ENCODE measurements at regions not wholly inside any gene's neighbourhood (a gene's known extent, or its start where the extent isn't known, plus 50 kb on each side); places are given as distances from the start of the nearest gene placed in this dataset.
"Not testable (repeated sequence)": the region's sequence is repeated elsewhere in the genome, so short reads cannot be mapped to it uniquely, and the experiment has no call there.

DNA sequence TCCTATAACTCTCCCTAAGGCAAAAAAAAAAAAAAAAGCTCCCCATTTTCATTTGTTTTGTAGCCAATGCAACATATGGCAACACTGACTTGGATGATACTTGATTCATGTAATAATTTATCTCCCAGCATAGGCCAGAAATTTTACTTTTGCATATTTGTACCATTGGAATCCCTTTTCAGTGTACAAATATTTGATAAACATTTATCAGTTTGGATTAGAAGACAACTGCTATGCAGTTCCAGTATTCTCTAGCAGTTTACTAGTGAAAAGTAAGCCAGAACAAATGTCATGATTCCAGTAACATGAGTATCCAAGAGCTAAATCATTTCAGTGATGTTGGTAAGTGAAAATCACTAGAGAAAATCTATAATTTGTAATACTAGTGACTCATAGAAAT, 392.3 kb downstream of the CCER1 start:
- H3K4me3 Mint-ChIP-seq: no peak overlapping the region

DNA sequence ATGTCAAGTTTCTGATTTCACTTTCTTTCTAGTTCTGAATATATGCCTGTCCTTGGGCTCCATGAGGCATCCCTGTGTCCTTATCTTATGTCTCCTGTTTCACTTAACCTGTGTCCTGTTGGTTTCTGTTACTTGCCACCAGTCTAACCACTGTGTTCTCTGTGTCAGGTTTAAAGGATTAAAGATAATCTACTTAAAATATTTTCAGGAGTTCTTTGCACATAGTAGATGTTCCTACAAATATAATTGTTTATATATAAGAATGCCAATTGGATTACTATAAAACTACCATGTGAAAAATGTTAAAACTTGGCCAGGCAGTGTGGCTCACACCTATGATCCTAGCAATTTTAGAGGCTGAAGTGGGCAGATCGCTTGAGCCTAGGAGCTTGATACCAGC, 406.4 kb downstream of the CCER1 start:
- Mint-ChIP-seq H3K27me3 (no peaks in the 10 kb centered on the region), H3K36me3 (ENCODE audit: insufficient read depth) (no peaks in the 10 kb centered on the region), H3K4me1 (no peaks in the 10 kb centered on the region), H3K9me3 (peaks cover 6% of the 10 kb centered on the region), H3K4me3 (no peak overlapping the region), H3K27ac (ENCODE audit: low read depth) (no peak overlapping the region)
- ATAC-seq (replicated peaks; ENCODE audit: extremely low read depth, poor library complexity, severe bottlenecking): no peak
- no peak for DNase-seq (ENCODE audit: low spot score in 2 of 2)

More for the DNA sequence above, 392.3 kb downstream of the CCER1 start:
- DNase-seq (ENCODE audit: low spot score in 2 of 2) (no peak), ATAC-seq (replicated peaks; ENCODE audit: extremely low read depth, poor library complexity, severe bottlenecking) (no peak)
- H3K4me1 Mint-ChIP-seq: no peaks in the 10 kb centered on the region
- no peak overlapping the region for H3K27ac Mint-ChIP-seq (ENCODE audit: low read depth)
- peaks cover 20% of the 10 kb centered on the region for H3K9me3 Mint-ChIP-seq
- H3K36me3 Mint-ChIP-seq (ENCODE audit: insufficient read depth): no peaks in the 10 kb centered on the region
- H3K27me3 Mint-ChIP-seq: no peaks in the 10 kb centered on the region

DNA sequence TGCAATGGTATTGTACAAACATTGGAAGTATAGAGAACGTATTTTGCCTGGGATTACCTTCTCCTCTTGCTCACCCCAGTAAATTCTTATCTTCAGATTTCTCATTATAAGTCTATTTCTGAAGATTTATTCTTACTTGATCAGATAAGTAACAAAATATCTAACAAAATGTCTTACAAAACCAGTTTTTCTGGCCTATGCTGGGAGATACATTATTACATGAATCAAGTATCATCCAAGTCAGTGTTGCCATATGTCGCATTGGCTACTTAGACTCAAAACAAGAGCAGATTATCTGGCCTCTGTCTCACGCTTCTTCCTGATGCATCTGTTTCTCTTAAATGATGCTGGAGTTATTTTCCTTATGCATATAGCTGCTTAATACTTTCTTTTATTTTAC, 408.5 kb downstream of the CCER1 start:
- H3K4me1 Mint-ChIP-seq: no peaks in the 10 kb centered on the region
- DNase-seq (ENCODE audit: low spot score in 2 of 2) (no peak), ATAC-seq (replicated peaks; ENCODE audit: extremely low read depth, poor library complexity, severe bottlenecking) (no peak)
- H3K4me3 Mint-ChIP-seq: no peak overlapping the region
- H3K36me3 Mint-ChIP-seq (ENCODE audit: insufficient read depth): no peaks in the 10 kb centered on the region
- H3K27ac Mint-ChIP-seq (ENCODE audit: low read depth): no peak overlapping the region
- peaks cover 6% of the 10 kb centered on the region for H3K9me3 Mint-ChIP-seq
- H3K27me3 Mint-ChIP-seq: no peaks in the 10 kb centered on the region

DNA sequence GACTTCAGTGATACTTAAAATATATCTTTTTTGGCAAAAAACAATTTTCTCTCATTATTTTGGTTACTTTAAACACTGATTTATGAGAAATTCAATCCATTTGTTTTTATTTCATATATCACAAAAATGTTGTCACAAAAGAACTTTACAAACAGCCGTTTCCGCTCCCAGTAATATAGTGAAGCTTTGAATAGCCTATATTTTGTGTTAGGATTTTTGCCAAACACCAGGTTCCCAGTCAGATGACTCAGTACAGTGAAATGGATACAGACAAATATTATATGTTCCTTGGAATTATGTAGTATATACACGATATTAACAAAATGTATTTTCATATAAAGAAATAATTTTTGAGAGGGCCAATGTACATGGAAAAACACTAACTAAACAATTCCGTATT, 411.1 kb downstream of the CCER1 start:
- Mint-ChIP-seq H3K9me3 (peaks cover 6% of the 10 kb centered on the region), H3K4me1 (no peaks in the 10 kb centered on the region), H3K27ac (ENCODE audit: low read depth) (no peak overlapping the region), H3K36me3 (ENCODE audit: insufficient read depth) (no peaks in the 10 kb centered on the region), H3K27me3 (no peaks in the 10 kb centered on the region), H3K4me3 (no peak overlapping the region)
- DNase-seq (ENCODE audit: low spot score in 2 of 2) (no peak), ATAC-seq (replicated peaks; ENCODE audit: extremely low read depth, poor library complexity, severe bottlenecking) (no peak)

DNA sequence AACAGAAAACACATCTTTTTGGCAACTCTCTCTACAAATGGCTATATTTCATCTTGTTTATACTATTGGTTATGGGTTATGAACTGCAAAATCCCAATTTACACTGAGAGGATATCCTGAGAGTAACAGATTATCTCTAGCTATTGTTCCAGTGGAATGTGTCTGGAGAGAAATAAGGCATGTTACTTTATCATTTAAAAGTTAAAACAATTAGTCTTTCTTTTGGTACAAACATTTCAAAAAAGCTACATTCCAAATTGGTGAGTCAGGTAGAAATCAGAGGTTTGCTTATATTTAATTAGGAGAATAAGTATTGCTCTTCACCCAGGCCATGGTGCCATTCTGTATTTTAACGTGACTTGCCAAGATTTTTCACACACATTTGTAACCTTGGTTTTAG, 411.6 kb downstream of the CCER1 start:
- Mint-ChIP-seq H3K4me1 (no peaks in the 10 kb centered on the region), H3K27ac (ENCODE audit: low read depth) (no peak overlapping the region), H3K4me3 (no peak overlapping the region), H3K9me3 (peaks cover 6% of the 10 kb centered on the region), H3K27me3 (no peaks in the 10 kb centered on the region), H3K36me3 (ENCODE audit: insufficient read depth) (no peaks in the 10 kb centered on the region)
- ATAC-seq (replicated peaks; ENCODE audit: extremely low read depth, poor library complexity, severe bottlenecking): no peak
- DNase-seq (ENCODE audit: low spot score in 2 of 2): no peak

DNA sequence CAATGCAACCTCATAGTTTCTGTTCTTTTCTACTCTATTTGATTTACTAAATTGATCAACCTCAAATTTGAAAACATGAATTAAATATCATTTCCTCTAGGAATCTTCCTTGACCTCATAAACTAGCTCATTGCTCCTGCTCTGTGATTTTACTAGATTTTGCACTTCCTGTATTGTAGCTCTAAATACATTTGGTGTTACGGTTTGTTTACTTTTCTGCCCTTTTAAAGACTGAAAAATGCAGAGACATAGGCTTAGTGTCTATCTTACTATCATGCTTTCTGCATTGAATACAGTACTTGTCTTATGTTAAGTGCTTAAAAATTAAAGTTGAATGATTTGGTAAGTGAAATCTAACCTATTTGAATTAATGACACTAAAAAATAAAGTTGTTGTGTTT, 412.1 kb downstream of the CCER1 start:
- H3K4me3 Mint-ChIP-seq; ATAC-seq (replicated peaks; ENCODE audit: extremely low read depth, poor library complexity, severe bottlenecking); H3K4me1 Mint-ChIP-seq; H3K27me3 Mint-ChIP-seq; DNase-seq (ENCODE audit: low spot score in 2 of 2); H3K9me3 Mint-ChIP-seq; H3K36me3 Mint-ChIP-seq (ENCODE audit: insufficient read depth); H3K27ac Mint-ChIP-seq (ENCODE audit: low read depth): not testable (repeated sequence)

DNA sequence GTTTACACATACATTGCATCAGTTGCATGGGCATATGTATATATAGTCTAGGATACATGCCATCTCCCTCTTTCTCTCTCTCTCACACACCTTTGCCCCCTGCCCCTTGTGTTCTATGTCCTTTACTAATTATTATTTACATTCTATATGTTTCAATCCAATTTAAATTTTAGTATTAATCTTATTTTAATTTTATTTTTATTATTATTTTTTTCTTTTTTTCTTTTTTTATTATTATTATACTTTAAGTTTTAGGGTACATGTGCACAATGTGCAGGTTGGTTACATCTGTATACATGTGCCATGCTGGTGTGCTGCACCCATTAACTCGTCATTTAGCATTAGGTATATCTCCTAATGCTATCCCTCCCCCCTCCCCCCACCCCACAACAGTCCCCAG, 421.1 kb downstream of the CCER1 start:
- H3K27me3 Mint-ChIP-seq; H3K4me3 Mint-ChIP-seq; ATAC-seq (replicated peaks; ENCODE audit: extremely low read depth, poor library complexity, severe bottlenecking); DNase-seq (ENCODE audit: low spot score in 2 of 2); H3K36me3 Mint-ChIP-seq (ENCODE audit: insufficient read depth); H3K4me1 Mint-ChIP-seq; H3K27ac Mint-ChIP-seq (ENCODE audit: low read depth): not testable (repeated sequence)
- H3K9me3 Mint-ChIP-seq: peaks cover 10% of the 10 kb centered on the region

DNA sequence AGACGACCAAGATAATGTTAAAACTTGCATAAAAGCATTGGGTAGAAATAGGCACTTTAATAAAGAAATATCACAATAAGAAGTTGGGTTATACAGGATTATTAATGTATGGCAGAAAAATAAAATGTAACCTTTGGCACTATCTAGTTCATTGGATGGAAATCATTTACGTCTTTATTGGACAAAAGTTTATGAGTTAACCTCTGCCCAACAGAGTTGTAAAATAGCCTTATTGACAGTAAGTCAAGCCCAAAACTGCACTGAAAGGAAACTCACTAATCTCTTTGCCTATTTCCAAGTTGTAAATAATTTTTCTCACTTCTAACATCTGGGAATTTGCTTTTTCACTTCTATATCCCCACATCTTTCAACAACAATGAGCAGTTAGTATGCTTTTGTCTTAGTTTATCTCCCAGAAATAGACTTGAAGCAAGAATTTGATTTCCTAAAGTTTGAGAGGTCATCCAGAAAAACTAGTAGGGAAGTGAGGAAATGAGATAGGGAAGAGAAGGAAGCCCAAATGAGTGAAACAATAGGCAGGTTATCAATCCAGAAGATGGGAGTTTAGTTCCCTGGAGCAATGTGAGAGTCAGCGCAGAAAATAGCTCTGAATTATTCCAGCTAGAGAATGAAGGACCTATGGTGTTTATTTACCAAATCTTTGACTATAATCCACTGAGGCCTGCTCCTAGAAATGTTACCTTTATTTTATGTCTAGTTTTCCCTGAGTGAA, 434.8 kb downstream of the CCER1 start:
- ATAC-seq (replicated peaks; ENCODE audit: extremely low read depth, poor library complexity, severe bottlenecking): no peak
- no peaks in the 10 kb centered on the region for H3K27me3 Mint-ChIP-seq
- no peaks in the 10 kb centered on the region for H3K4me1 Mint-ChIP-seq
- H3K9me3 Mint-ChIP-seq: no peaks in the 10 kb centered on the region
- no peak overlapping the region for H3K4me3 Mint-ChIP-seq
- H3K36me3 Mint-ChIP-seq (ENCODE audit: insufficient read depth): no peaks in the 10 kb centered on the region
- no peak overlapping the region for H3K27ac Mint-ChIP-seq (ENCODE audit: low read depth)
- no peak for DNase-seq (ENCODE audit: low spot score in 2 of 2)

DNA sequence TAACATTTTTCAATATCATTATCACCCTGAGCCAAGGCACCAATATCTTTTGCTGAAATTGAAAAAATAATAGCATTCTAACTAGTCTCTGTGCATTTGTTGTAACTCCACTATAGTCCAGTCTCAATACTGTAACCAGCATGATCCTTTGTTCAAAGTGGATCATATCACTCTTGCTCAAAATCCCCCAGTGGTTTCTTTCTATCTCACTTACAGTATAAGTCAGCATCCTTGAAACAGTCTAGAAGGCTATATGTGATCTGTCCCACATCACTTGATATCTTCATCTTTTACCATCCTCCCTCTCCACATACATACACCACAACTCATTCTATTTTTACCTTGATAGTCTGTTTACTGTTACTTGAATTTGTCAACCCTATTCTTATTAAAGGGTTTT, 435.7 kb downstream of the CCER1 start:
- Mint-ChIP-seq H3K4me1 (no peaks in the 10 kb centered on the region), H3K36me3 (ENCODE audit: insufficient read depth) (no peaks in the 10 kb centered on the region), H3K4me3 (no peak overlapping the region), H3K9me3 (no peaks in the 10 kb centered on the region), H3K27me3 (no peaks in the 10 kb centered on the region), H3K27ac (ENCODE audit: low read depth) (no peak overlapping the region)
- DNase-seq (ENCODE audit: low spot score in 2 of 2) (no peak), ATAC-seq (replicated peaks; ENCODE audit: extremely low read depth, poor library complexity, severe bottlenecking) (no peak)

DNA sequence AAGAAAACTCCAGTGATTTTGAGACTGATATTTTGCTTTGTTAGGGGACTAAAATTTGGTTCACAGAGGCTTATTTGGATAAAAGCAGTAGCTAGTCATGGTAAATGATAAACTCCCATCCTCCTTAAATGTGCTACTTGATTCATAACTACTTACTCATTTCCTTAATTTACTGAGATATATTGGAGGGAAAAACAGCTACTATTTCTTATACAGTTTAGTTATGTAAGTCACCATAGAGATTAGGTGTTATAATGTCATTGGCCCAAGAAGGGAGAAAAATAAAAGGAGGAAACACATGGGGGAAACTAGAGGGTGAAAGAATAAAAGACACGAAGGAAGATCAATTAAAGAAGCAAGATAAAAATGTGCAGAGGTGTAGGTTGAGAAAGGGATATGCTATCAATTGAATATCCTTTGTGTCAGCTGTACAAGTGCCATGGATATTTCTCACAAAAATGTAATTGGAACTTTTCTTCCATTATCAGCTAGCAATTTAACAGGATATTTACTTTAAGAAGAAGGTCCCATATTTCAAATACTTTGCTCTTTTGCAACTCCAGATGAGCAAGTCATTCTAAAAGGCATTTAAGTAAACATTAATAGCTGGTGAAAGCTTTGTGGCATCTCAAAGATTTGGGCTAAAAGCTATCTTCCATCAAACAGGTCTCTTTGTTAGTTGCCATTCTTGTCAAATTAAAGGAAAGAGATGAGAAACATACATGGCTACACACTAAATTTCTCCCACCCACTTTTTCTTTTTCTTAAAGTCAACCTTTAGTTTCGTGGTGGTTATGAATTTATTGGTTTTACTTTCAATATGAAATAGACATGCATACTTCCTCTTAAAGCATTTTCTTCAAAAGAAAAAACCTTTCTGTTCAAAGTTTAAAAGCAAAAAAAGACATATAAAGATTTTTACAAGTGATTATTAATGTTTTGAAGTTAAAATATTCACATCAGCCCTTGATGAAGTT, 439.5 kb downstream of the CCER1 start:
- ATAC-seq (replicated peaks; ENCODE audit: extremely low read depth, poor library complexity, severe bottlenecking) (no peak), DNase-seq (ENCODE audit: low spot score in 2 of 2) (no peak)
- Mint-ChIP-seq H3K4me3 (no peak overlapping the region), H3K27me3 (no peaks in the 10 kb centered on the region), H3K4me1 (no peaks in the 10 kb centered on the region), H3K9me3 (no peaks in the 10 kb centered on the region), H3K36me3 (ENCODE audit: insufficient read depth) (no peaks in the 10 kb centered on the region), H3K27ac (ENCODE audit: low read depth) (no peak overlapping the region)

DNA sequence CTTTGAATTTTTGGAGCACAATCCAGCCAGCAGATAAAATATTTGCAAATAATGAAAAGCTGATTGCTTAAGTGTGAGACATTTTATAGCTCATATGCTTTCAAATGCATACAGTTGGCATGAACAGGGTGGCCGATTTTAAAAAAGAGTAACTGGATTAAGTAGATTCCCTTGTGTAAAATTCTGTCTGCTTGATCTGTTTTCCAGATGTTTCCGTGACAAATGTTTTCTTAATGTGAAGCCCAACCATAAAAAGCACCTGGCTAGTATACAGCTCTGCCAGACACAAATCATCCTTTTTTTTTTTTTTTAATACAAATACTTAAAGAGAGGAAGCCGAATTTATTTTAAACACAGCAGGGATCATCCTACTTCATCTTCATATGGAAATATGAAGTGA, 440.7 kb downstream of the CCER1 start:
- DNase-seq (ENCODE audit: low spot score in 2 of 2) (no peak), ATAC-seq (replicated peaks; ENCODE audit: extremely low read depth, poor library complexity, severe bottlenecking) (no peak)
- Mint-ChIP-seq H3K9me3 (no peaks in the 10 kb centered on the region), H3K36me3 (ENCODE audit: insufficient read depth) (no peaks in the 10 kb centered on the region), H3K27me3 (no peaks in the 10 kb centered on the region), H3K27ac (ENCODE audit: low read depth) (no peak overlapping the region), H3K4me1 (no peaks in the 10 kb centered on the region), H3K4me3 (no peak overlapping the region)

DNA sequence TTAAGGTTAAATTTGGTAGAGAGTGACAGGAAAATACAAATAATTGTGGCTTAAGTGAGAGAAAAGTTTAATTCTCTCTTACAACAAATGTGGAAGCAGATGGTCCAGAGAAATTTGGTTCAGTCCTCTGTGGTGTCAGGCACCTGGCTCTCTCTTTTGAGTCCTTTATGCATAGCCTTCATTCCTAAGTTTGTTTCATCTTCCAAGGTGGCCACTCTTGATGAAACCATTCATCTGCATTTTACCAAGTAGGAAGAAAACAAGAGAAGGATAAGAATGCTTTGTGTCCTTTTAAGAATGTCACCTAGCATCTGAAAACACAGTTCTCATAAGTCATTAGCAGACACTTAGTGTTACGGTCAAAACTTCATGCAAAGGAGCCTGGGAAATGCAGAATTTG, 442.5 kb downstream of the CCER1 start:
- DNase-seq (ENCODE audit: low spot score in 2 of 2) (no peak), ATAC-seq (replicated peaks; ENCODE audit: extremely low read depth, poor library complexity, severe bottlenecking) (no peak)
- no peak overlapping the region for H3K4me3 Mint-ChIP-seq
- H3K9me3 Mint-ChIP-seq: no peaks in the 10 kb centered on the region
- H3K36me3 Mint-ChIP-seq (ENCODE audit: insufficient read depth): no peaks in the 10 kb centered on the region
- no peaks in the 10 kb centered on the region for H3K27me3 Mint-ChIP-seq
- no peak overlapping the region for H3K27ac Mint-ChIP-seq (ENCODE audit: low read depth)
- H3K4me1 Mint-ChIP-seq: no peaks in the 10 kb centered on the region

DNA sequence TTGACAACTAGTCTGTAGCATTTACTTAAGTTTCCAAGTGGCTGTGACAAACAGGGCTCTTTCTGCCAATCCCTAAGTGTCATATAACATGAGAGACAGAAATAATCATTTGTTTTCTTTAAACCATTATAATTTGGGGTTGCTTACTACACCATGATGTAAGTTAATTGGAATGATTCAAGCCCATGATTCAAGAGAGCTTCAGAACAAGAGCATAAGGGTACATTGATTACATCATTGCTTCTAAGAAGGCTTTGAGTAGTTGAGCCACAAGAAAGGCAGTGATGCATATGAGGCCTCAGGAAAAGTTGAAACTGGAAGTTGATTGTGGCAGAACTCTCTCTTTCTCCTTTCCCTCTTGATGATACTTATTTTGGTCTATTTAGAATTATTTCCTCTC, 444.0 kb downstream of the CCER1 start:
- H3K27ac Mint-ChIP-seq (ENCODE audit: low read depth): no peak overlapping the region
- DNase-seq (ENCODE audit: low spot score in 2 of 2) (no peak), ATAC-seq (replicated peaks; ENCODE audit: extremely low read depth, poor library complexity, severe bottlenecking) (no peak)
- H3K27me3 Mint-ChIP-seq: no peaks in the 10 kb centered on the region
- H3K4me3 Mint-ChIP-seq: no peak overlapping the region
- H3K36me3 Mint-ChIP-seq (ENCODE audit: insufficient read depth): no peaks in the 10 kb centered on the region
- H3K9me3 Mint-ChIP-seq: no peaks in the 10 kb centered on the region
- H3K4me1 Mint-ChIP-seq: no peaks in the 10 kb centered on the region

Data from central memory CD8-positive, alpha-beta T cell (primary cell).